DMS79 treated with DMSO at 0.1 percent for 48 hours (cell line): ENCODE measurements at regions not wholly inside any gene's neighbourhood (a gene's known extent, or its start where the extent isn't known, plus 50 kb on each side); places are given as distances from the start of the nearest gene placed in this dataset.
A peak's percentile ranks its signal among the peaks of the same experiment; 100 is the strongest.

Experiments
- DNase-seq: peaks from one replicate; lab custom pipeline; 2025; lab: John Stamatoyannopoulos, UW

DNA sequence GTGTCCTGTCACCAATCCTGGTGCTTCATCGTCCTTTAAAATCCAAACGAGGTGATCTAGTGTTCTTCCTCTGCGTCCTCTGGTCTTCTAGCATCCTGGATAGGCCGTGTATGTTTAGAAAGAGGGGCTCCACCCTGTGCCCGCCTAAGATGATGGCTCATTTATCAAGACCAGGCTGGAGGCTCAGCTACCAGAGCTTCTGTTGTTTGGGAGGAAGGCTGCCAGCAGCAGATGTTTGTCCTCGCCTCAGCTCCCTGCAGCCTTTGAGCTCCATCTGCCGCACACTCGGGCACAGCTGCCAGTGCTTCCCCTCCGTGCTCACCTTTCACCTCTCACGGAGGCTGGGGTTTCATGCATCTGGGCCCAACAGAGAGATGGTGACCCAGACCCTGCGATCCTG, 954.7 kb upstream of the RBFOX1 start:
- DNase-seq, result no peak

DNA sequence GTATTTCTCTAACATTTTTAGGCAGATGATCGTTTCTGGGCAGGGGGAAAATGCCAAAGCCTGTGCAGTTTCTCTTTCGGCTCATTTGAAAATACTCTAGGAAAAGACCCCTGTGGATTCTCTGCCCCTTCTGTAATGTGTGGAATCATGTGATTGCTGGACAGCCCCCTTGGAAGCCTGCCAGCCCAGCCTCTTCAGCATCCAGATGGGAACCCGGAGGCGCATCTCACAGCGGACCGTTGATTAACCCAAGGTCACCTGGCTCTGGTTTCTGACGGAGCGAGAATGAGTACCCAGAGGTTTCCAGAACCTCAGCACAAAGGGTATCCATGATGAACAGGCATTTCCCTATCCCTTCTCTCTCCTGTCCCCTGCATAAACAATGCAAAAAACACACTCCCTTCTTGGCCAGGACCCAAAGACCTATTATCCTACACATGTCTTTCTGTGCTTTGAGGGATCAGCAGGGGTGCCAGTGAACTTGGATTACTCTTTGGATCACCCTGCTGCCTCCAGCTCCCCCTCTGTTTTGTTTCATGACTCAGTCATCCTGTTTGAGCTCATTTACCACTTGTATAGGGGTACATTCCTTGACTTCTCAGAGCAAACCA, 957.1 kb upstream of the RBFOX1 start:
- peak; percentile 61 for DNase-seq

DNA sequence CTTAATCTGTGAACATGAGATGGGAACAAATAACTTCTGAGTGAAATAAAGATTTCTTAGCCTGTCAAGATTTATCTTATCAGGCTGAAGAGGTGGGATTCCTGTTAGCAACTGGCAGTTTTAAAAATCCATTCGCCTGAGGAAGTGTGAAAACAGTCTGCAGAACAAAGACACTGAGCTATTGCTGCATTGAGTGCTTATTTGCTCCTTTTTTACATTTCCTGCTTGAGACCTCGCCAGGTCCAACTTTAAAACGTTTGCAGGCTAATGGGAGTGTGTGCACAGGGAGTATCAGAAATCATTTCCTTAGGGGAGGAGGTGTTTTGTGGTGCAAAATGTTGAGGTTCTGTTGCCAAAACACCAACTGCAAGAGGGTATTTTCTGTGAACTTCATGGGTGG, 957.8 kb upstream of the RBFOX1 start:
- peak; percentile 18 for DNase-seq

DNA sequence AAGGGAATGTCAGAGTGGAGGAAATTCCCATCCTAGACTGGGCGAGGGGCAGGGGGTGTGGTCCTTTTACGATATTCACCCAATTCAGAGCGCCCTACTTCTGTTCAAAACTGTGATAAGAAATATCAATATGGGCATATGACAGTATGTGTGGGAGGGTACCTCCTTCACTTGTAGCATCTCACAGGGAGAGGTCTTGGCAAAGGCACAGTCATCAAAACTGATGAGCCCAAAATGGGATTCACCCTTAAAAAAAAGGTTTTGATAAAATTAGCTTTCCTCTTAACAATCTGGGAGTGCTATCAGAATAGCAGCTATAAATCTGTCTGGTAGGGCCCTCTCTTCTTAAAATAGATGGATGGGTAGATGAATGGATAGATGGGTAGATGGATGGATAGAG, 967.8 kb upstream of the RBFOX1 start:
- DNase-seq, result no peak

DNA sequence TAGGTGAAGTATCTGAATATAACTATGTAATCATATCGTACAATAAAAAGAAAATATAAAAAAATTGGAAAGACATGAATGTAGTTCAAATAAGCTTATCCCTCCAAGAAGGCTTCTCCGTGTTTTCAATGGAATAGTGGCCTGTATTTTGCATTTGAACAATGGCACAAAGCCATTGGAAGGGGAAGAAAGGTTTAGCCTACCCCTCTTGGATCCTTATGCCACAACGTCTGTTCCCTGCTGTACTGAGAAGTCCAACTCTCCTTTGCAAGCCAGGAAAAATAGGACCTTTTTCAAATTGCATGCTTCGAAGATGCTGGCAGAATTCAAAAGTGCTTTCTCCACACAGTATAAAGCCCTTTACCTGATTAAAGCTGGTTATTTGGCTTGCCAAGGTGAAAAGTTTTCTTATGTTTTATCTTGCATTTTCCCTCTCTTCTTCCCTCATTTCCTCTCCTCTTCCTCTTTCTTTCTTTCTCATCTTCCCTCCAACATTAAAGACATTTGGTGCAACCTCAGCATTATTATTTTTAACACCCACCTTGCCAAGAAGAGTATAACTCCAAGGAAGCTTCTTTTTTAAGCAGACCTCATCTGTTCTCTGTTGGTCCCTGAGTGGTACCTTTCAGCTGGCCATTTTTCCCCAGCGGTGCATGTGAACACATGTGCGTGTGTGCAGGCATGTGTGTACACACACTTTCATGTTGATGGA, 968.6 kb upstream of the RBFOX1 start:
- DNase-seq, result no peak

DNA sequence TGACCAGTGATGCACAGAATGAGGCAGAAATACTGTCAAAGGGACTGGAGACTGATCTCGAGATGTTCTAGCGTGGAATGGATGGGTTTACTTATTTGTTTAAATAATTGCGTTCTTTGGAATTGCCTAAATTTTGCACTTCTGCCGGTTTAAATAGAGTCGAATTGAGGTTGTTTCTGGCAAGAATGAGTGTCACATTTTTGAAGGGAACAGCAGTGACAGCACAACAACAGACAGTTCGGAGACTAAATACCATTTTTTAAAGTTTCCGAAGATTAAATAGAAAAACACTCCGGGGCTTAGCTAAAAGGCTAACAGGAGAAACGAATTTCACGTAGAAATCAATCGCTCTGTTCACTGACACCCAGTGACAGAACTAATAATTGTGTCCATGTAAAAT, 969.2 kb upstream of the RBFOX1 start:
- no peak for DNase-seq

DNA sequence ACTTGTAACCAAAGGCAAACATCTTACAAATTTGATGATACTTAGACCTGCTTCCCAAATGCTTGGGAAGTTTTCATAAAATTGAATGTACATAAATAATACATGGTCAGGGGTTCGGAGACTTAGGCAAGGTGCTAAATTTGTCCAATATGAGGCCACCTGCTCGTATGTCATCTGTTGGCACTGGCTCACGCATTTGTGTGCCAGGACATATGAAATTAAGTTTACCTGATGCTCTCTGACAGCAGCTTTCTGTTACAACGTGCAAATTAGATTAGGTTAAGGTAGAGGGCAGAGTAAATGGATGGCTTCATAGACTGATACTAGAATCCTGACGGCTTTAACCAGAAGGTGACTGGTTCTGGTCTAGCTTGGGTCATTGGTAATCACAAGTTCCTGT, 970.3 kb upstream of the RBFOX1 start:
- peak; percentile 45 for DNase-seq

DNA sequence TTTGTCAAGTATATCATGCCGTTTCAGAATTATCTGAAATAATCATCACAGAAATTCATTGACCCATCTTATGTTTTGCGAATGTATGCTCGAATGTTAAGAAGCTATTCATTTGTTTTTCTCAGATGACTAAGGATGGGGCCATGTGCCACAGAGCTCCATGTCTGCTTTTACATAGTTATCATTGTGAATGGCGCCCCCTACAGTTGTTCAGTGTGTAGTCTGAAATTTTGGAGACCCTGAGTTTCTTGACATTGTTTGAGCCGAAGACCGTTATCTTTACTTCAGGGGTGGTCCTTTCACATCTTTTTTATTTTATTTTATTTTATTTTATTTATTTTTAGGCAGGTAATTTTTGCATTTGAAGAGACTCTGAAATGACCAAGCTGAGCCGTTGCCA, 972.0 kb upstream of the RBFOX1 start:
- no peak for DNase-seq

DNA sequence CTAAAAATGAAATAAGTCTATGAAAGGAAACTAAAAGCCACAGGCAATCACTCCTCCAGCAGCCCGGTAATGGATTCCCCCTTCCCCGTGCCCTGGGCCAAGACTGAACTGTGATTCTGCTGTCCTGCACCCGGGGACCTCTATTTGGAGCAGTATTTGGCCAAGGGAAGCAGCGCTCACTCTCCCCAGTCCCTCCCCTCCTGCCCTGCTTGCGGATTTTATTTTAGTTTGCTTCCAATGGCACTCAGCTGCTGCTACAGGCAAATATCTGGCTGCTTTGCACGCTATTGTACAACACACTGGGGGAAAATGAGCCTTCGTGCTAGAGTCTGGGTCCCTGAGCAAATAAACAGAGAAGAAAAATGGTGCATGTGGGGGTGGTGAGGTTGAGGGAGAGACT, 975.7 kb upstream of the RBFOX1 start:
- no peak for DNase-seq

DNA sequence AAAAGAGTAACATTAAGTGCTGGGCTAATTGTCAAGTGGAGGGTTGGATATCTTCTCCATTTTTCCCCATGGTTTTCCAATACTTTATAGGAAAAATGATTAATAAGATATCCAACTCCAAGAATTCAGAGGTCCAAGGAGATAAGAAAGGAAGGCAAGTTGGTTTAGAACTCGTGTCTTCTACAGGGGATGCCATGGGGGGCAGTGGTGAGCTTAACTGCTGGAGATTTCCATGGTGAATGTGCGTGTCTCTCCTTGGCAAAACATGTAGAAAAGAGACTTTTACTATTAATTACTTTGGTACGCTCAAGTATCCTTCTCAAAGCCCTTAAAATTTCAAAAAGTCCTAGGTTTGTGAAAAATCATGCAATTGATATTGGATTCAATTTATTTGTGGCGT, 982.9 kb upstream of the RBFOX1 start:
- no peak for DNase-seq

DNA sequence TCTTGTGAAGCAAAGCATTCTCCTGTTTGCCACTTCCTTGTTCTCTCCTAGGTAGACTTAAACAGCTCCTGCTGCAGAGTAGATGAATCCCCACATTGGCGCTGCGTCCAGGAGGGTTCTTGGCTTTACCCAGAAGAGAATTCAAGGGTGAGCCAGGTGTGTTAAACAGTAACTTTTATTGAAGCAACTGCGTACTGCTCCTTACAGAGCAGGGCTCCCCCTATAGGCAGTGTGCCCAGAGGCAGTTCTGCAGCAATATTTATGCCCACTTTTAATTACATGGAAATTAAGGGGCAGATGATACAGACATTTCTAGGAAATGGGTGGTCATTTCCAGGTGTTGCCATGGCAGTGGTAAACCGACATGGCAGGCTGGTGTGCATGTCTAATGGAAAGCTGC, 987.6 kb upstream of the RBFOX1 start:
- DNase-seq, result no peak

DNA sequence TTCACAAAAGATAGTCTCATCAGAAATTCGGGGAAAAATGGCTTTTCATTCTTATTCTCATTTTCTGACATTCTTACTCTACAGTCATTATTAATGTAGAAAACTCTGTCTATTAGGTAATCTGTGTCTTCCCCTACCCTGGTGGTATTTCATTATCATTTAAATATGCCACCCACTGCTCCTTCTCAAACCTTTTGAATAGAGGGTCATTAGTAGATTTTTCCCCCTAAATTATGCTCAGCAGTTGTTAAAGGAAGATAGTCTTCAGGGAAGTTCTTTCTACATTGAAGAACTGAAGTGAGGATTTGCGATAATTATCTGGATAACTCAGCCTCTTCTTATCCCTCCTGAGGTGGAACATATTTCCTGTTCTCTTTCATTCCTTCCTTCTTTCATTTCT, 989.5 kb upstream of the RBFOX1 start:
- no peak for DNase-seq

DNA sequence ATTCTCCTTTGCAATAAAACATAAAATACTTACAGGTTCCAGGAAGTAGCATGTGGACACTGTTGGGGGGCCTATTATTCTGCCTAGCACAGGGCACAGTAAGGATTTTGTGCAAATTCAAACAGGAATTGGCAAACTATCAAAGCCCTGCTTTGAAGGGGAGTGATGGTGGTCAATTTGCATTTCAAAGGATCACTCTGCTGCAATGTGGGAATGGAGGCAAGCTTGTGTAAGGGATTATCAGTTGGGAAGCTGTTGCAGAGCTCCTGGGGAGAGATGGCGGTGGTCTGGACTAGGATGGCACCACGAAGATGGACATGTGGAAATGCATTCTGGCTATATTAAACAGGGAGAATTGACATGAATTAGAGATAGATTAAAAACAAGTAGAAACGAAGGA, 990.7 kb upstream of the RBFOX1 start:
- no peak for DNase-seq

DNA sequence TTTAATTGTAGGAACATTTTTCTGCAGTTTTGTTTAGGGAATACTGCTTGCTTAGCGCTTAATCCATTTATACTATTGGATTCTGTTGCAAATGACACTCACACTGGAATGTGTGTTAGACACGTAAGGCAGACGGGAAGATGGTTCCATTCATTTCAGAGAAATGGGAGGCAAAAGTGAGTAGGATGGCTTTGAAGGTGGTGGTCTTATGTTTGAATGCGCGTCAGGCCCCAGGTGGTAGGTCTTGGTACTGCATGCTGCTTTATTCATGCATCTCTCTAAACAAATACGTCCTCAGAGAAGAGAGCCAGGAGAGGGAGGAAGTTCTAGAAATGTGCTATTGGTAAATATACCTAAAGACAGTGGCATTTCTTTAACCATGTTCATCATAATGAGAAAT, 997.6 kb upstream of the RBFOX1 start:
- DNase-seq, result no peak

DNA sequence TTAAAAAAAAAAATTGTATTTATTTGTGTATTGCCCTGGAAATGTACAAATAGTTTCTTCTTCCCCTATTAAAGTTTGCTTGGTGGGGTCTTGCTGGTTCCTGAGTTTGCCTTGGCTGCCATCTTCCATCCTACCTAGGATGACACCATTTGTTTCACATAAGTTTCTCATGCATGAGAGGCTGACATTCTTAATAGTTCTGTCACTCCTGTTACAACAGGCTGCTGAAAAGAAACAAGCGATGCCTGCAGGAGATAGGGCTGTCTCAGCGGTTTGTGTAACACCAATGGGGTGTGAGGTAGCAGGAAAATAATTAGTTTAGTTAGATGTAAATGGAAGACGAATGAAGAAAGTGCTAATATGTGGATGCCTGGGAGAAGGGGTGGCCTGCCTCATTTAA, 1000.9 kb upstream of the RBFOX1 start:
- no peak for DNase-seq

DNA sequence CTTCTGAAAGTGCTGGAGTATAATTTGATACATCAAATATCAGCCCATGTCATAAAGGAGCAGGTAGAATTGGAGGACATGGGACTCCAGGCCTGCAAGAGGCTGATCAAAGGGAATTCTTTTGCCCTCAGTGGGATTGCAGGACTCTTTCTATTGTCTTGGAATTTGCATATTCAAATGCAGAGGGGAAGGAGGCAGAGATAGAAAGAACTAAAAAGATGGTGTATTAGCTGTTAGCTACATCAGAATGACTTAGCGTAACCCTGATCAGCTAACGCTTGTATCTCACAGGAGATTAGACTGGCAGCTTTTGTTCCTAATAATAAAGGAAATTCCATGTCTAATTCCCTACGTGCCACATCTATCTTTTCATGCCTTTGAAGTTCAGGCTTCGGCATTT, 1014.7 kb upstream of the RBFOX1 start:
- DNase-seq, result no peak

DNA sequence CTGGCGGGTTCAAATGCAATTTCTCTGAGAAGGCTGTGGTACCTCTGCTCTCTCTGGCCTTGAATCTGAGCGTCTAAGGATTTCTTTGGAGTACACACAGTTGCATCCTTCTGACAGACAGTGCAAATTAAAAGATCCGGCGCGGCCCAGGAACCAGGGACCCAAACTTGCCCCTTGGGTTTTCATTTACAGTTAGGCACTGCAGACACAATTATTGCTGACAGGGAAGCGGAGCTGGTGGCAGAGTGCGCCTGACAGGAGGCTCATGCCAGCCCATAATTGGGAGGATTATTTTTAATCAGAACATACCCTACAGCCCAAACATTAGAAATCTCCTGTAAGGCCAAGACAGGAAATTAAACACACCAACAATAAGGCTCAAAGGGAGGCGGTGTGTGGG, 1023.4 kb upstream of the RBFOX1 start:
- no peak for DNase-seq

DNA sequence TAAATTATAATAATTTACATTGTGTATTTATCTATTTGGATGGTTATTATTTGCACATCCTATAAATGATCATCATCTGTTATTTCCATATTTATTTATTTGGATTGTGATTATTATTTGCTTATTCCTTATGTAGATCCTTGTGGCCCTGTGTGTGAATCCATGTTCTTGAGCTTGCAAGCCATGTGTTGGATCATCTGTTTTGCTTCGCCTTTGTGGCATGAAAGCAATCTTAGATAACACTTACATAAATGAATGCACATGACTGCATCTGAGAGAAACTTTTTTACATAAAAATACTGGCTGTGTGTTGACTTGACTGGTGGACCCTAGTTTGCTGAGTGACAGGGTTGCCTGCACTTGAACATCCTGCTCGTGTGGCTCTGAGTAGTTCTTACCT, 1024.5 kb upstream of the RBFOX1 start:
- no peak for DNase-seq

DNA sequence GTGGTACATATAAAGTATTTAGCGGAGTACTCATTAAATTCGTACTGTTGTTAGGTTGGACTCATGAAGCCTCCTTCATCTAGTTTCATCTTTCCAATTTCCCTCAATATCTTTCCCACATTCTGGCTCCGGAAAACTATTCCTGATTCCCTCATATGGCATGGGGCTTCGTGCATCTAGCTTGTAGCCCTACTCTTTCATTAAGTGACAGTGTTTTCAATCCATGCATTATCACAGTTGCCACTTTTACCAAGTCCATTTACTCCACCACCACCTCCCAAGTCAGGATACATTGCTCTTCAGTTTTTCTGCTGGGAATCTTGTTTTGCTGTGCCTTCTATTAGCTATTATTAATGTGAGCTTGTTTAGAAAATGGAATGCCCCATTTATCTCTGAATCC, 1032.1 kb upstream of the RBFOX1 start:
- DNase-seq, result no peak

DNA sequence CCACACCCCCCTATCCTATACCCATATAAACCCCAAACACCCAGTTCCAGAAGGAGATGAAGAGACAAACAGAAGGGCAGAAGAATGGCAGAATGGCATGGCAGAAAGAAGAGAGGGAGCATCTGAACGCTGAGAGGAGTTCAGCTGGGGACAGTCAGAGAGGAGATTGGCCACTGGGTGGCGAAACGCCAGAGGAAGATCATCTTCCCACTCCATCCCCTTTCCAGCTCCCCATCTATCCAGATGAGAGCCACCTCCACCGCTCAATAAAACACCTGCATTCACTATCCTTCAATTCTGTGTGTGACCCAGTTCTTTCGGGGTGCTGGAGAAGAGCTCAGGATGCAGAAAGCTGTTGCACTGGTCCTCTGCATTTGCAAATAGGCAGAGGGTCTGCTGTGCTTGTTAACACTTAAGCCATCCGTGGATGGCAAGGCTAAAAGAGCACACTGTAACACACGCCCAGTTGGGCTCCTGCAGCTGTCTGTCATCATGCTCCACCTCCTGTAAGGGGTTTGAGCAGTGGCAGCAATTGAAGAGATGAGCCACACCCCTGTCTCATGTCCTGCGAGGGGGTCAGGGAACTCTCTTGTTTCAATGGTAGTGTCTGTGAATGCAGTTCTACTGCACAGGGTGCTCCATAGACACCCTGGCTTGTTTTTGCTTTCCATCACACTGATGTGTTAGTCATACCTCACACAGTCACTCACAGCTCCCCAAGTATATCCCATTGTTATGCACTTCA, 1034.8 kb upstream of the RBFOX1 start:
- no peak for DNase-seq

DNA sequence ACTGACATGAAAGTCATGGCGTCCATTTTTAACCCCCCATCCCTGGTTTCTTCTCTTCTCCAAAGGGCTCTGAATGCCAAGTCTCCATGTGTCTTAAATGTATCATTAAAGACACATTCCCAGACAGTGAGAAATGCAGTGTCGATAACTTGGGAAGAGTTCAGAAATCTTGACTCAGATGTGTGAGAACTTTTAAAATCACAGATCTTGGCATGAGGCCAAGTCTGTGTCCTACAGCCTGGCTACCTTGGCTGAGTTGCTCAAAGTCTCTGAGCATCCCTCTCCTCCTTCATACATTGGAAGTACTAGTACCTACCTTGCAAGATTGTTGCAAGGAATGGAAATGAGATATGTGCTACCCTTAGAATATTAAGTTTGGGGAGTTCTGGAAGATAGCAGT, 1046.5 kb upstream of the RBFOX1 start:
- no peak for DNase-seq

DNA sequence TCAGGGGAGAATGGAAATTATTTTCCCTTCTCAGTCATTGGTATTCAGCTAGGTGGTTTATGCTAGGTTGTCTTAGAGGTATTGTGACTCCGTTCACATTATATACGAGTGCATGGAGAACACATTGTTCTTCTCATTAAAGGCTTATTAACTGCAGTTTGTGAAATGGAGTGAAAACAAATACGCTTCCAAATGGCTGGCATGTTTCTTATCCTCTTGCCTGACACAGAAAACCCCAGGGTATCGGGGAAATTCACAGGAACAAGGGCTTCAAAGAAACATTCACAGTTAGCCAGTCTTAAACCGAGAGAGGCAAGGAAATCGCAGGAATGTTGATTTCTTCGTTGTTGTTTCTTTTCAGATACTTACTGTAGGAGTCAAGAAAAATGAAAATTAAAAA, 1047.9 kb upstream of the RBFOX1 start:
- DNase-seq, result no peak

DNA sequence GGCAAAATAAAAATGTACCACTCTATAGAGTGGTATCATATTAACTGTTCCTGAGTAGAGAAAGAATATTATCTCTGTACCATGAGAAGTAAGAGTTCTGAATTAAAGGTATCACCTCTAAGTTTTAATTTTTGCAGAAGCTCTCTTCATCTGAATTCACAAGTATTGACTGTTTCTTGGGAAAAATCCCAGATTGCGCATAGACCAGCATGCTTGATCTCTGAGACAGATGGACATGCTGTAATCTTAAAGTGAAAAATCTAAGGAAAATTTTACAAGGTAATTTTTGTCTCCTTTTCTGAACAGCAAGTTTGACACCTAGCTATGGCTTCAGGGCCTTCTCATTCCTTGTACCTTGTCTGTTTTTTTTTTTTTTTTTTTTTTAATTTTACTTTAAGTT, 1050.7 kb upstream of the RBFOX1 start:
- no peak for DNase-seq

DNA sequence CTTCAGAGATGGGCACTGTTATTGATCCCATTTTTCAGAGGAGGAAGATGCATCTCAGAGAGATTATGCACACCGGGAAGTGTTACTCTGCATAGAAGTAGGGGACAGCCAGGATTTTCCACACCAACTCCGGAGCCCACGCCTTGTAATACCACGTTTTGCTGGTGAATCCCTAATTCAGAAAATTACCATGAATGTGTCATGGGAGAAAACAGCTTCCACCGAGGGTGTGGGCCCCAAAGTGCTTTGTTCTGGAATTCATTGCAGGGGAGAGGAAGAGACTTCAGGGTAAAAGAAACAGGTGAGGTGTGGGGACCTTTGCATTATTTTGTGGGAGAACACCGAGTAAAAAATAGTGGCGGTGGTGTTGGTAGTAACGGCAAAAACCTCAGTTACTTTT, 1051.4 kb upstream of the RBFOX1 start:
- DNase-seq, result no peak
